IPS DF 4.7 (cell line): ENCODE measurements at regions not wholly inside any gene's neighbourhood (a gene's known extent, or its start where the extent isn't known, plus 50 kb on each side); places are given as distances from the start of the nearest gene placed in this dataset.
"Not testable (repeated sequence)": the region's sequence is repeated elsewhere in the genome, so short reads cannot be mapped to it uniquely, and the experiment has no call there.

Source experiments
- DNase-seq: peaks from one replicate; pipeline ENCODE4 v3.0.0-alpha.2; 2013; ENCODE audit warnings: low spot score; ENCODE audit errors: extremely low read depth

DNA sequence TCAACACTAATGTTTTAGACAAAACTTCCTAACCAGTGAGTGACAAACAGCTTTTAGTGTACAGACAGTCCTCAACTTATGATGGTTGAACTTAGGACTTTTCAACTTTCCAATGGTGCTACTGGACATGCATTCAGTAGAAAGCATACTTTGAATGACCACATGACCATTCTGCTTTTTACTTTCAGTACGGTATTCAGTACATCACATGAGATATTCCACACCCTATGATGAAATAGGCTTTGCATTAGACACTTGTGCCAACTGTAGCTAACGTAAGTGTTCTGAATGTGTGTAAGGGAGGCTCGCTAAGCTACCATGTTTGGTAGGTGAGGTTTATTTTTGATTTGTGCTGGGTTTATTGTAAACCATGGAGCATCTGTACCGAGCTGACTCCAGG, 113.7 kb downstream of the WNT7A start:
- DNase-seq = no peak

DNA sequence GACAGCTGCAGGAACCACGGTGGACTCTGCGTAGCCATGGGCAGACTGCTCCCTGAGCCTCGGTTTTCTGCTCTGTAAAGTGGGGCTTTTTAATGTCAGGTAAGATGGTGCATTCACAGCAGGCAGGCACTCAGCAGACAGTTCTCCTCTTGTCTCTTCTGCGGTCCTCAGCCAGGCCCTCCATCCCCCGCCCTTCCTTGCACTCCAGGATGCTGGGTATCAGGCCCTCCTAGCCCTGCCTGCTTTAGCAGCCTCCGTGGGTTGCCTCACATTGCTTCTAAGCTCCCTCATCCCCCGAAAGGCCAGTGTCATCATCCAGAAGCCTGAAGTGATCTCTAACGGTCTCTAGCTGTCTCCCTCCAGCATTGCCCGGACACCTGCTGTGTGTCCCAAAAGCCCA, 115.7 kb downstream of the WNT7A start:
- no peak for DNase-seq

DNA sequence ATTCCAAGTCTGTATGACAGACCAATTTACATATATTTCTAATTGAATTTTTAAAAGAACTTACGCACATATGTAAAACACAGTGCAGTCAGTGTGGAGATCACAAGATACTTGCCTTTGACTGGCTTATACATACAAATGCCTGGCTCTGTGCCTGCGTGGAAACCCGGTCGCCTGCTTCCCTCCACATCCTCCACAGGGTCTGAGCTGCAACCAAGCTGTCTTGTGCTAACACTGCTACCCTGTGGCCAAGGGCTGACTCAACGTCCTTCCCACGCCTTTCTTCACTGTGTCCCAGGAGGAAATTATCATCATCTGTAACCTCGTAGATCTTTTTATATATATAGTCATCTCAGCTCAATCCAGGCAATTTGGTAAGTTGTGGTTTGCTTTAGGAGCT, 117.0 kb downstream of the WNT7A start:
- DNase-seq = no peak

DNA sequence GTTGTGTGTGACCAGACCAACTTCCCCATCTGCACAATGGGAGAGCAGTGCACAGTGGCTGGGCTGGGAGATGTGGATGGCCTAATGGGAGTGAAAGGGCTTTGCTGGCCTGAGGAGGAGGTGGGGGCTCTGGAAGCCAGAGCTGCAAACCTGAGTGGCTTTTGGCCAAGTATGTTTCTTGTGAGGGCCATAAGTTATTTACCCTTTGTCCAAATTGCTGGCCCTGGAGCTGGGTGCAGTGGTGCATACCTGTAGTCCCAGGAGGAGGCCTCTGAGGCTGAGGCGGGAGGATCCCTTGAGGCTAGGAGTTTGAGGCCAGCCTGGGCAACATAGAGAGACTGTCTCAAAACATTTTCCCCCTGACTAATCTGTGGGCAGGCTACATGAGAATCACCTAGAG, 129.1 kb downstream of the WNT7A start:
- DNase-seq = no peak

DNA sequence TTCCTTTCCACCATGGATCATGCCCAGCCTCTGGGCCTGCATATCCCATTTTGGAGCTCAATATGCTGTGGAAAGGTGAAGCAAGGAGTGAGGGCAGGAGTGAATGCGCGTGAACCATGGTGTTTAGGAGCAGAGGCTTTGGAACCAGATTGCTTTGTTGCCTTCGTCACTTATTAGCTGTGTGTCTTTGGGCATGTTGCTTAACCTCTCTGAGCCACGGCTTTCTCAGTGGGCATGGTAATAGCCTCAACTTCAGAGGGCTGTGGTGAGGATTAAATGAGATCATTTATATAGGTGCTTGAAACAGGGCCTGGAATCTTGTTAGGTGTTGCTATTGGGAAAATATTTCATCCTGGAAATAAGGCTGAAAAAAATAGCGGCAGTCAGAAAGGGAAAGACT, 129.7 kb downstream of the WNT7A start:
- no peak for DNase-seq

DNA sequence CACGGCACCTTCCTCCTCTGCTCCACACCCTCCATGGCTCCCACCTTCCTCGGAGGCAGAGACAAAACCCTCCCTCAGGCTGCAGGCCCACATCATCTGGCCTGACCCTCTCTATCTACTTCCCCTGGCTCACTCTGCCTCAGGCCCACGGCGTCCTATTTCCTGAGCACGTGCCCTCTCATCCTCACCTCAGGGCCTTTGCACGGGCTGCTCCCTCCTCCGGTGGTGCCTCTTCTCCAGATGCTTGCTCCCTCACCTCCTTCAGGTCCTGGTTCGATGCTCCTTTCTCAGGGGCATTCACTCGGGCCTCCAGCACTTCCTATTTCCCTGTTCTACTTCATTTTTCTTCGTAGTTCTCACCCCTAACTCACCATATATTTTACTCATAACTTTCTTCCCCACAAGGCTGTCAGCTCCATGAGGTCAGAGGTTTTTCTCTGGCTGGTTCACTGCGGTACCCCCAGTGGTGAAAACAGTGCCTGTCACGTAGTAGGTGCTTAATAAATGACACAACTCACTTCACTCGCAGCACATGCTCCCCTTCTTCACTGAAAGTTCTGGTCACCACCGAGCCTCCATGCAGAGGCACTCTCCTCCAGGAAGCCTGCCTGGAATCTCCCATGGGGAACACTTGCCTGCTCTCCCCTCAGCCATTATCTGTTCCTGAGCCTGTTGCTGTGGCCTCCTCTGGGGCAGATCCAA, 130.7 kb downstream of the WNT7A start:
- DNase-seq = no peak

DNA sequence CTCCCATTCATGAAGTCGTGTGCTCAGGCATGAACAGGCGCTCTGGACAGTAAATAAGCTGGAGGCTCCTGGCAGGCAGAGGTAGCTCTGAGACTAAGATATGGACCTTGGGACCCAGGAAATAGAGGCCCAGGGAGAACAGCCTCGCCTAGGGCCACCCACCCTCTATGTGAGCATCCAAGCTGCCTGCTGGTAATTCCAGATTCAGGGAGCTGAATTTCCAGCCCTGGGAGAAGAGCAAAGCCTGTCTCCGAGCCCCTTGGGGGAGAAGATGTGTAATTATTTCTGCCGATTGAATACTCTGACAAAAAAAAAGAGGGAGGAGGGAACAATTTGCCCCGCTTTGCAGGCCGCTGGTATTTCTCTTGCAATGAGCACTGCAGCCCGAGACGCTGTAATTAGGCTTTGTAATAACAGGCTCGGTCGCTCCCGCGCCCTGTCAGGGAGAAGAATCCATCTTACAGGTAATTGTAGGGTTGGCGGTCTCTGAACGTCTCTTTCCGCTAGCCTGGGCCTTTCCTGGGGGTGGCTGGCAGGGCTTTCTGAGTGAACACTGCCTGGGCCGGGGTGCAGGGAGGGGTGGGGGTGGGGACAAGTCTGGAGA, 131.5 kb downstream of the WNT7A start:
- no peak for DNase-seq

DNA sequence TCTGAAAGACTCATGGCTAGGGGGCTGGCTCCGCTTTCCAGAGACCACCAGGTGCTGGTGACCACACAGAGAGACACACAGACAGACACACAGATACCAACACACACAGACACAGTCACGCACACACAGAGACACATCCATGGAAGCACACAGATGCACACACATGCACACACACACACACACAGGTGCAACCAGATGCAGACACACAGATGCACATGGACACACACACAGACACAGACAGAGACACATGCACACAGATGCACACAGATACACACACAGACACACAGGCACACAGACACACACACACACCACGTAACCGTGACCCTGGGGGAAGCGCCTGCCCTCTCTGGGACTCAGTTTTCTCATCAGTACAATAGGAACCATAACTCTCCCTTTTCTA, 132.2 kb downstream of the WNT7A start:
- DNase-seq = no peak

GRCh38 chr3:13746385-13746784, 133.5 kb downstream of the WNT7A start:
- no peak for DNase-seq

- no peak for DNase-seq
Observed at GRCh38 chr3:13745636-13746035, 134.2 kb downstream of the WNT7A start.

GRCh38 chr3:13740795-13741194, 139.1 kb downstream of the WNT7A start:
- no peak for DNase-seq

- DNase-seq = not testable (repeated sequence)
Observed at GRCh38 chr3:13733726-13734125, 146.1 kb downstream of the WNT7A start.

DNA sequence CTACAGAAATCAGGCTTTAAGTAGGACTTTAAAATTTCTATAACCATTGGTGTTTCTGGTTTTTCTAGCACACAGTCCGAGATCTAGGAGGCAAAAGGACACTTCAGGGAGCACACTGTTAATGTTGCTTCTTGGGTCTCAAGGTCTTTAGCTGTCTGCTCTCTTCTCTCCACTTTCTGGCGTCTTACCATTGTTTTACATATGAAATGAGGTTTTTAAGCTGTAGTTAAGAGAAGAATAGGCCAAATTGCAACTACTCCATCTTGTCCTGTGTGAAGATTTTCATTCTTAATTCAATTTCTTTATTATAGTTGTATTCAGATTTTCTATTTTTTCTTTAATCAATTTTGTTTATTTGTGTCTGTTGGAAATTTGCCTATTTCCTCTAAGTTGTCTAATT, 151.4 kb downstream of the WNT7A start:
- DNase-seq = peak; percentile 19

- DNase-seq = no peak
Observed at GRCh38 chr3:13727890-13728289, 152.0 kb downstream of the WNT7A start.

GRCh38 chr3:13723676-13724207, 156.1 kb downstream of the WNT7A start:
- no peak for DNase-seq

DNA sequence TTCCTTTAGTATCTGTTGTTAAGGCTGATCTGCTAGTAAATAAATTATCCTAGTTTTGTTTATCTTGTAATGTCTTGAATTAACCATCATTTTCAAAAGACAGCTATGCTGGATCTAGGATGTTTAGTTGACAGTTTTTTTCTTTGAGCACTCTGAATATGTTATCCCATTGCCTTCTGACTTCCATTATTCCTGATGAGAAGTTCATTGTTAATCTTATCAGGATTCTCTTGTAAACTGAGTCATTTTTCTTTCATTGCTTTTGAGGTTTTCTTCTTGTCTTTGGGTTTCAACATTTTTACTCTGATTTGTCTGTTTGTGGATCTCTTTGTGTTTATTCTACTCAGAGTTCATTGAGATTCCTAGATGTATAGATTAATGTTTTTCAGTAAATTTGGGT, 157.7 kb downstream of the WNT7A start:
- DNase-seq = no peak

DNA sequence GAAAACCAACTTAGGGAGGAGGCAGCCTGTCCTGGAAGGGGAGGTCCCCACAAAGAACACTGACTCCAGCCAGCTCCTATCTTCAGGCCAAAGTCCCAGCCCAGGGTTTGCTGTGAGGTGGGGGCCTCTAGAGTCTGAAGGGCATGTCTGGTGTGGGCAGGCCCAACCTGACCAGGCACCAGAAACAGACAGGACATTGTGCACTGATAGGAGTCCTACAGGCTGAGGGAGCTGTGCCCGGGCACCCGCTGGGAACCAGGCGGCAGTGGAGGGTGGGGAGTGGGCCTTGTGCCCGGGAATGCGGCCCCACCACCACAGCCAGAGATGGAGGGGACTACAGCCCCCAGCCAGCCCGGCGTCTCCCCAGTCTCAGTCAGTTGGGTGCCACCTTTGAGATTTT, 161.4 kb downstream of the WNT7A start:
- no peak for DNase-seq

- no peak for DNase-seq
Observed at GRCh38 chr3:13718000-13718399, 161.9 kb downstream of the WNT7A start.

- no peak for DNase-seq
Observed at GRCh38 chr3:13717222-13717895, 162.5 kb downstream of the WNT7A start.

DNA sequence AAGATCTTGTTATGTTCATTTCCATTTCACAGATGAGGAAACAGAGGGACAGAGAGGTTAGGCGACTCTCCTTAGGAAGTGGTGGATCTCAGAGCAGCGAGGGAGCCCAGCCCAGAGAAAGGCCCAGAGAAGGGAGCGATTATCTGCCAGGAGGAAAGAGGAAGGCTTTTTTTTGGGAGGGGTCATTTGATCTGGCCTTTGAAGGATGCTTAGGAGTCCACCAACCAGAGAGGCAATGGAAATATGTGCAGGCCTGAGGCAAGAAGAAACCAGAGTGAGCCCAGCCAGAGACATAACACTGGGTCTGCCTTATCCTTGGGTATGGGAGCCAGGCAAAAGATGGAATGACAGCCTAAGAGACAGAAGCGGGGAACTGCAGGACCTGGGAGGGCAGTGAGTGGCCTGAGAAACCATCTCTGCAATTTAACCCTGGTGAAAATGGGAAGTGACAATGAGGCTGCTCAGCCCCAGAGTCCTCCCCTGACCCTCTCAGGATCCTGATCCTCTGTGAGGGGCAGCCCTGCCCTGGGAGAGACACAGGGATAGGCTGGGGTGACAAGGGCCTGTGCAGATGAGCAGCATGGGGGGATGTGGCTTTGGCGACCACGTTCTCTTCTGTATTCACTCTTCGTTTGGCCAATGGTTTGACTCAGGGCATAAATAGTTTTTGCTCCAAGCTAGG, 163.2 kb downstream of the WNT7A start:
- DNase-seq = no peak

DNA sequence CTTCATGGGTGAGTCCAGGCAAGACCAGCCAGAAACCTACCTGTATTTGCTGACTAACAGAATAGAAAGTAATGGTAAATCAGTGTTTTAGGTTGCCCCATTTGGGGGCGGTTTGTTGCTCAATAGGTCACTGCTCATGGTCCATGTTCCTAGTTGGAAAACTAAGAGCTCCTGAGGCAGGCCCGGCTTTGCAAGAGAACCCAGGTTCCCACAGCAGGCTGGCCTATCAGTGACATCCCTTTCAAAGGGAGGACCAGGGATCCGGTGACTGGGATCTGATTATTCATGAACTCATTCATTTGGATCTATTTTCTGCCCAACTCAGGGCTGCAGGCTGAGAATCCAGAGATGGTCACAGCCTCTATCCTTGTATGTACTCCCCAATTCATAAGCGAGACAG, 163.9 kb downstream of the WNT7A start:
- no peak for DNase-seq
